ENCODE measurements at regions not wholly inside any gene's neighbourhood (a gene's known extent, or its start where the extent isn't known, plus 50 kb on each side); places are given as distances from the start of the nearest gene placed in this dataset.
"Not testable (repeated sequence)": the region's sequence is repeated elsewhere in the genome, so short reads cannot be mapped to it uniquely, and the experiment has no call there.

DNA sequence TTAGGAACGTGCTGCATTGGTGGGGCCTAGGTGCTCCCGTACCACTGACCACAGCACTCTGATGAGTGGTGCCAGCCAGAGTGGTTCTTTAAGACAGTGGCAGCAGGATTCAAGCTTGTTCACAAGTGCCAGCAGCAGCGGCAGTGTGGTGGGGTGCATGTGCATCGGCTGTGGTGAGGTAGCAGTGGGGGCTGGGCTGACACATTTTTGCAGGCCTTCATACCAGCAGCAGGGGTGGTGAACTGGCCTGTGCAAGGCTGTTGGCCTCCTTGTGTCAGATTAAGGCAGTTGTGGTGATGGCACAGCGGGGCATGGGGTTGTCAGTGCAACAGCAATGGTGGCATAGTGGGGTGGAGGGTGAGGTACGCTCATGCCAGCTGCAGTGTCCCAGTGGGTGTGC, 131.4 kb downstream of the PABPC4L start:
- no peak for DNase-seq (ENCODE audit: low spot score in 2 of 2)
- Mint-ChIP-seq H3K36me3 (no peaks in the 10 kb centered on the region), H3K9me3 (peaks cover 15% of the 10 kb centered on the region), H3K27ac (no peak overlapping the region), H3K4me1 (no peaks in the 10 kb centered on the region), H3K4me3 (no peak overlapping the region)
- no peak for ATAC-seq

DNA sequence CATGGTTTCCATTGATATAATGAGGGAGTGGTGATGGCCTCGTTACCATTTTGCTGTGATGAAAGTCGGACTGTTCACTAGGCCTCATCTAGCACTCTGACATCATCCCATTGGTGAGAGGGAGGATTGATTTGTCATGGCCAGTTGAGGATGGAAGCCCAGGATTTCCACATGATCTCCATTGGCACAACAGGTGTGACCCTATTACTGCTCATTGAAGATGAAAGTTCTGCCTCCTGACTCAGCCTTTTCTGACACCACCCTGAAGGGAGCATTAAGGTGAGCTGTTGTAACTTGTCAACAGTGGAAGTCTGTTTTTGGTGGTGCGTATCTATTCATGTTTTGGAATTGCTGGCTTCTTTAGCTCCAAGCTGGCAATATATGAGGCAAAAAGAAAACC, 144.2 kb downstream of the PABPC4L start:
- ATAC-seq, result no peak
- H3K4me1 Mint-ChIP-seq, result no peaks in the 10 kb centered on the region
- peaks cover 22% of the 10 kb centered on the region for H3K9me3 Mint-ChIP-seq

DNA sequence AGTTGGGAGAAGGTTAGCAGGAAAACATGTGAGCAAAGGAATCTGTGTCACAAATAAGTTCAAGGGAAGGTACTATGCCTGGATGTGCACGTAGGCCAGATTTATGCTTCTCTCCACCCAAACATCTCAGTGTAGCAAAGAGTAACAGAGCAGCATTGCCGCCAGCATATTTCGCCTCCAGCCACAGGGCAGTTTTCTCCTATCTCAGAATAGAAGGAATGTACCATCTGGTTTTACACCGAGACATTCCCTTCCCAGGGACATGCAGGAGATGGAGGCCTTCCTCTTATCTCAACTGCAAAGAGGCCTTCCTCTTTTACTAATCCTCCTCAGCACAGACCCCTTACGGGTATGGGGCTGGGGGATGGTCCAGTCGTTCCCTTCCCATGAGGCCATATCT, 155.4 kb downstream of the PABPC4L start:
- DNase-seq (ENCODE audit: low spot score in 2 of 2); H3K4me3 Mint-ChIP-seq; ATAC-seq; H3K4me1 Mint-ChIP-seq; H3K9me3 Mint-ChIP-seq; H3K27ac Mint-ChIP-seq; H3K36me3 Mint-ChIP-seq: not testable (repeated sequence)

More for the DNA sequence above, 144.2 kb downstream of the PABPC4L start:
- Mint-ChIP-seq H3K4me3 (no peak overlapping the region), H3K36me3 (no peaks in the 10 kb centered on the region), H3K27ac (no peak overlapping the region)
- no peak for DNase-seq (ENCODE audit: low spot score in 2 of 2)

DNA sequence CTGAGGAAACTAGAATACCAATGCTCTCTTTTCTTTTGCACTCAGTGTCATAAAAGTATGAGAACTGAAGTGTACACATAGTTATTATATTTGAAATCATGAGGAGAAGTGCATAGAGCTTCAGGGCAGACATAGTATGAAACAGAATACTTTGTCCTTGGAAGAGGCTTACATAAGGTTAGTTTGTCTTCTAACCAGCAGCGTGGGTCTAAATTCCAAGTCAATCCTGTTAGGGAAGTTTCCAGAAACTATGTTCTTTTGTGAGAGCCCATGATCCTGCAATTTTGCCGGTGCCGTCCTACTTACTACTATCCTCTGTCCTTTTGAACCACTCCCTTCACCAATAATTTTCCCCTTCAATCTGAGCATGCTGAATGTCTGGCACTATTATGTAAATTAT, 156.2 kb downstream of the PABPC4L start:
- ATAC-seq (no peak), DNase-seq (ENCODE audit: low spot score in 2 of 2) (no peak)
- Mint-ChIP-seq H3K4me3 (no peak overlapping the region), H3K27ac (no peak overlapping the region), H3K36me3 (no peaks in the 10 kb centered on the region), H3K4me1 (no peaks in the 10 kb centered on the region), H3K9me3 (peaks cover 9% of the 10 kb centered on the region)

DNA sequence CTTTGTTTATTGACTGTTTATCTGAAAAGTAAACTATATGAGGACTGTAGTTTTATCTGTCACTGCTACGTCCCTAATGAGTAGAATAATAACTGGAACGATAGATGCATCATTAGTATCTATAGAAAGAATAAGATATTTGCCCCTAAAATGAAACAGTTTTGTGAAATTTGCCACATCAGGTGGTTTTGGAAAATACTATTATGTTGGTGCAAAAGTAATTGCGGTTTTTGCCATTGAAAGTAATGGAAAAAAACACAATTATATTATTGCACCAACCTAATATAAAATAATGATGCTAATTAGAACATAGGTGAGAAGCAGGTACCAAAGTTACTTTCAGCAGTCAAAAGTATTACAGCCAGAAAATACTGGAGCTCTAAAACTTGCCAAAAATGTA, 158.3 kb downstream of the PABPC4L start:
- no peak overlapping the region for H3K27ac Mint-ChIP-seq
- H3K36me3 Mint-ChIP-seq, result no peaks in the 10 kb centered on the region
- H3K4me1 Mint-ChIP-seq, result no peaks in the 10 kb centered on the region
- ATAC-seq (no peak), DNase-seq (ENCODE audit: low spot score in 2 of 2) (no peak)
- H3K4me3 Mint-ChIP-seq, result no peak overlapping the region
- peaks cover 10% of the 10 kb centered on the region for H3K9me3 Mint-ChIP-seq

DNA sequence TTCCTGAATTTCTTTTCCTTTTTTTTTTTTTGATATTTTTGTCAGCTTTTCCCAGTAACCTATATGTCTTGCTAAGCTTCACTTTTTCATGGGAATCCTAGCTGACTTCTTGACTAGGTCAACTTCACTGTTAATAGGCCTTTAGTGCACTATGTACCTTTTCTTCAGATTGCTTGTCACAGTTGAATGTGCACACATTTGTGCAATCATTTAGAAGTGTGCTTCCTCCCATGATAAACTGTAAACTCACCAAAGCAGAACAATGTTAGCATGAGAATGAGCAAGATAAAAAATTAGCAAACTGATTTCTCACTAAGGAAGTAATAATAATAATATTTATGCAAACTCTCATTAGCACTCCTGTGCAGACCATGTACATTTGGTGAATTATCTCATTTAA, 173.2 kb downstream of the PABPC4L start:
- H3K4me1 Mint-ChIP-seq, result no peaks in the 10 kb centered on the region
- no peak overlapping the region for H3K4me3 Mint-ChIP-seq
- peaks cover 8% of the 10 kb centered on the region for H3K9me3 Mint-ChIP-seq
- ATAC-seq (no peak), DNase-seq (ENCODE audit: low spot score in 2 of 2) (no peak)
- no peak overlapping the region for H3K27ac Mint-ChIP-seq
- H3K36me3 Mint-ChIP-seq, result no peaks in the 10 kb centered on the region

DNA sequence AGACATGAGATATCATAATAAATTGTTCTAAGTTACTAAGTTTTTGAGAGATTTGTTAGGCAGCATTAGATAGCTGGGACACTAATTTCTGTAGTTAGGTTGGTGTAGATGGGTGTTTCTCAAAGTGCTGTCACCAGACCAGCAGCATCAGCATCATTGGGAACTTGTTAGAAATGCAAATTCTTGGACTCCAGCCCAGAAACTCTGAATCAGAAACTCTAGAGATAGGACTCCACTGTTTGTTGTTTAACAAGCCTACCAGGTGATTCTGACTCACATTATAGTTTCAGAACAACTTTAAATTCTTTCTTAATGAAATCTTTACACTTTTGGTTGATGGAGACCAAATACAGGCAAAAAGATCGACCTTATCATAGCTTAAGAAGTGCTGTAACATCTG, 173.7 kb downstream of the PABPC4L start:
- Mint-ChIP-seq H3K36me3 (no peaks in the 10 kb centered on the region), H3K4me1 (no peaks in the 10 kb centered on the region), H3K4me3 (no peak overlapping the region), H3K27ac (no peak overlapping the region), H3K9me3 (peaks cover 5% of the 10 kb centered on the region)
- DNase-seq (ENCODE audit: low spot score in 2 of 2), result no peak
- no peak for ATAC-seq

DNA sequence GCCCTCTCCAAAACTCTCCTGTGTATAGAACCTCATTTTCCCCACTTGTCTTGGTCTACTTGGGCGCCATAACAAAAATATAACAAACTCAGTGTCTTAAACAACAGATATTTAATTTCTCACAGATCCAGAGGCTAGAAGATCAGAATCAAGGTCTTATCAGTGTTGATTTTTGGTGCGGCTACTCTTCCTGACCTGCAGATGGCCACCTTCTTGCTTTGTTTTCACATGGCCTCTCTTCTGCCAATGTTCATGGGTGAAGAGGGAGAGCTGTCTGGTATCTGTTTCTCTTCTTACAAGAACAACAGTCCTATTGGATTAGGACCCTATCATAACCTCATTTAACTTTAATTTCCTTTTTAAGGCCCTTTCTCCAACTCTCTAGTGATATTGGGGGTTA, 177.3 kb downstream of the PABPC4L start:
- Mint-ChIP-seq H3K4me3 (no peak overlapping the region), H3K36me3 (no peaks in the 10 kb centered on the region), H3K9me3 (peaks cover 5% of the 10 kb centered on the region), H3K4me1 (no peaks in the 10 kb centered on the region), H3K27ac (no peak overlapping the region)
- DNase-seq (ENCODE audit: low spot score in 2 of 2), result no peak
- no peak for ATAC-seq

DNA sequence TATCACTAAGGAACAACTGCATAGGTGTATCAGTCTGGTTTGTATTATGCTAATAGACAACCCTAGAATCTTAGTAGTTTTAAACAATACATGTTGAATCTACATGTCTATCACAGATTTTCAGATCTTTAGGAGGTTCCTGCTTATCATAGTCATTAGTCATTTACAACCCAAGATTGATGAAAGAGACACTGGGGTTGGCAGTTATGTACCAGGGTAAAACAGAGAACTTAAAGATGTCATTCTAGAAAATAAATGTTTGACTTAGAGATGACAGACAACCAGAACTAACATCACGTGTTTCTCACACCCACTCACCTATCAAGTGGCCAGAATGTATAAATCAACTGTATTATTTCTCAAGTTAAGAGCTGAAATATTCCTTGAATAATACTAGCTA, 181.9 kb downstream of the PABPC4L start:
- H3K4me3 Mint-ChIP-seq, result no peak overlapping the region
- no peaks in the 10 kb centered on the region for H3K4me1 Mint-ChIP-seq
- peaks cover 2% of the 10 kb centered on the region for H3K9me3 Mint-ChIP-seq
- no peak overlapping the region for H3K27ac Mint-ChIP-seq
- ATAC-seq, result no peak
- DNase-seq (ENCODE audit: low spot score in 2 of 2), result no peak
- no peaks in the 10 kb centered on the region for H3K36me3 Mint-ChIP-seq

DNA sequence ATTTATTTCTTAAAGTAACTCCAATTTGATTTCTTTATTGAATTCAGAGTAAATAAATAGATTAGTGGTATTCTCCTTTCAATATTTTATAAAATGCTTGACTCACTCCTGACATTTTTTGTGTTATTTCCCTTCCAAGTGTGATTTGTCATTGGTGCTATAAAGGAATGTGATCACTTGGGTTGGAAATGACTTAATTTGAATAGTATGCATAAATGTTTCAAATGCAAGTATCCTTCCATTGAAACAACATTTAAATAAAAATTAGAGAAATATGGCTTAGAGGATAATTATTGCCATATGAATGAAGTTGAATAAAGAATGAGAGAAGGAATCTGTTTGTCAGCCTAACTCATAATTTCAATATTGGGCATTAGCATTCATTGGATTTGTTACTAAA, 182.7 kb downstream of the PABPC4L start:
- H3K4me1 Mint-ChIP-seq, result no peaks in the 10 kb centered on the region
- no peaks in the 10 kb centered on the region for H3K36me3 Mint-ChIP-seq
- no peak overlapping the region for H3K4me3 Mint-ChIP-seq
- ATAC-seq (no peak), DNase-seq (ENCODE audit: low spot score in 2 of 2) (no peak)
- no peak overlapping the region for H3K27ac Mint-ChIP-seq
- H3K9me3 Mint-ChIP-seq, result peaks cover 5% of the 10 kb centered on the region

DNA sequence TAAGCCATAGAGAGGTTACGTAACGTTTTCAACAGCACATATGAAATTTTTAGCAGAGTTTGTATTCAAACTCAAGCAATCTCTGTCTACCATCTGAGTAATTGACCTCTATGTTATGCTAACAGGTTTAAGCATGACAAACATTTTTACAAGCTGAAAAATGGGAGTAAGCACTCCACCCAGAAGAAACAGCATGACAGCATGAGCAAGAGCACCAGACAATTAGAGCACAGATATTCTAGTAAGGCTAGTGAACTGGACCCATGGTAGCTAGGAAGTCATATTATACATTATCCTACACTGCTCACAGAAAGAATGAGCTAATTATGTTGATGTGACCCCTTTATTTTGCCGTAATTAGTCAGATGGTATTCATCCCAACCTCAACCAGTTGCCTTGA, 200.5 kb downstream of the PABPC4L start:
- H3K4me3 Mint-ChIP-seq, result no peak overlapping the region
- H3K9me3 Mint-ChIP-seq, result peaks cover 12% of the 10 kb centered on the region
- ATAC-seq, result no peak
- H3K27ac Mint-ChIP-seq, result no peak overlapping the region
- no peaks in the 10 kb centered on the region for H3K36me3 Mint-ChIP-seq
- H3K4me1 Mint-ChIP-seq, result no peaks in the 10 kb centered on the region
- DNase-seq (ENCODE audit: low spot score in 2 of 2), result no peak

DNA sequence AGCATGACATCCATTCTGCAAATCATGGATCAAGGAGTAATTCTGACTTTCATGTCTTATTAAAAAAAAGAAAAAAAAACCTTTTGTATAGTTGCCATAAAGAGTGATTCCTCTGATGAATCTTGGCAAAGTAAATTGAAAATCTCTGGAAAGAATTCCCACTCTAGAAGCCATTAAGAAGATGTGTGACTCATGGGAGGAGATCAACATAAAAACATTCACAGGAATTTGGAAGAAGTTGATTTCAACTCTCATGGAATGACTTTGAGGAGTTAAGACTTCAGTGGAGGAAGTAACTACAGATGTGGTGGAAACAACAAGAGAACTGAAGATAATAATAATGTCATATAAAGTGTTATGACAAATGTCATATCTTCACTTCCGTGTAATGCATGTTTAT, 204.2 kb downstream of the PABPC4L start:
- DNase-seq (ENCODE audit: low spot score in 2 of 2) (no peak), ATAC-seq (no peak)
- Mint-ChIP-seq H3K4me3 (no peak overlapping the region), H3K4me1 (no peaks in the 10 kb centered on the region), H3K9me3 (peaks cover 18% of the 10 kb centered on the region), H3K27ac (no peak overlapping the region), H3K36me3 (no peaks in the 10 kb centered on the region)

DNA sequence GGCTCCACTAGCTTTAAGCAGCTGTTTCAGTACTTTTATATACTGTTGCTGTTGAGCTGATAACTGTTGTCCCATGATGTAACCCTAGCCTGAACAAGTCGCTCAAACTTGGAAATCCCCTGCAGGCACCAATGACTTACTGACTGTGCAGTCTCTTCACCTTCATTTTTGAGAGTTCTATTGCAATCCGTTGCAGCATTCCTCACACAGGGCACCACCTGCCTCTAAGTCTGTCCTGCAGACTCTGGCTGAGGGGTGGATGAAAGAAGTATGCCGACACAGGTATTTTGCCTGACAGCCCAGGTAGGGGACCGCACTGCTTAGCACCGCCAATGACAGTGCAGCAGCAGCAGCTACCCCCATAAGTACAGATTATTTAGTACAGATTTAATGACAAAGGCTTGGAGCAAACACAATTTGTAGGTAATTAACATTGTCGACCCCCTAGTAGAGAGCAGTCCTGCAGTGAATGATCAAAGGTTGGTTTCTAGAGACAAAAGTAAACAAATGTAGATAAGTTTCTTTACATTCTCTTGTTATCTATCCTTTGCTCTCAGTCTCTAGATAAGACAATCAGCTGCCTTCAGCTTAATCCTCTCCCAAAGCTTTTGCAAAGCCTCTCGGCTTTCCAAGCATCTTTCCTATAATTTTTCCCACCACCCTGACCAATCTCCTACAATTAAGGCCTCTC, 205.0 kb downstream of the PABPC4L start:
- no peaks in the 10 kb centered on the region for H3K4me1 Mint-ChIP-seq
- ATAC-seq (no peak), DNase-seq (ENCODE audit: low spot score in 2 of 2) (no peak)
- no peaks in the 10 kb centered on the region for H3K36me3 Mint-ChIP-seq
- peaks cover 18% of the 10 kb centered on the region for H3K9me3 Mint-ChIP-seq
- H3K27ac Mint-ChIP-seq, result no peak overlapping the region
- no peak overlapping the region for H3K4me3 Mint-ChIP-seq

DNA sequence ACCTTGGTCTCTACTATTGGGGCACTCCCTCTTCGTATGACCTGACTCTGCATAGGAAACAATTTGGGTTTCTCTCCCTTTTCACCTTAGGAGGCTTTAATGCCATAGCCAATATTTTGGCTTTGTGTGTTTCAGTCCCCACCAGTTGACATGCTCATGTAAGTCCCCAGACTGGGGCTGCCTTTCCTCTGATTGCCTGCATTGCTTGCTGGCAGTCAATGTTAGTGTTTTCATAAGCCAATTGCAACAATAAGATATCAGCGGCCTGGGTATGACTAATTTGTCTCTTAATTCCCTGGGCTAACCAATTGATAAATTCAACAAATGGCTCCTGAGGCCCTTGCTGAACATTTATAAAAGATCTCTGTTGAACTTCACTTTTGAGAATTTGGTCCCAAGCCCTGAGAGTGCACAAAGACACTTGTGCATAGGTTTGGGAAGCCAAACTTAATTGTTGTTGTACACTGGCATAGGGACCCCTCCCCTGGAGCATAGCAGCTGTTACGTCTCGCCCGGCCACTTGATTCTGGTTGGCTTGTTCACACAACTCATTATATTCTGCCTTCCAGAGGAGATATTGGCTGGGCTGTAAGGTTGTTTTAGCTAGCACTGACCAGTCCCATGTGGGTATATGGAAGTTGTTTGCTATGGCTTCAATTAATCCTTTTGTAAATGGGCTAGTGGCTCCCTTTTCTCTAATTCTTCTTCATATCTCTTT, 206.2 kb downstream of the PABPC4L start:
- Mint-ChIP-seq H3K36me3 (no peaks in the 10 kb centered on the region), H3K27ac (no peak overlapping the region), H3K4me3 (no peak overlapping the region), H3K4me1 (no peaks in the 10 kb centered on the region), H3K9me3 (peaks cover 16% of the 10 kb centered on the region)
- DNase-seq (ENCODE audit: low spot score in 2 of 2) (no peak), ATAC-seq (no peak)

DNA sequence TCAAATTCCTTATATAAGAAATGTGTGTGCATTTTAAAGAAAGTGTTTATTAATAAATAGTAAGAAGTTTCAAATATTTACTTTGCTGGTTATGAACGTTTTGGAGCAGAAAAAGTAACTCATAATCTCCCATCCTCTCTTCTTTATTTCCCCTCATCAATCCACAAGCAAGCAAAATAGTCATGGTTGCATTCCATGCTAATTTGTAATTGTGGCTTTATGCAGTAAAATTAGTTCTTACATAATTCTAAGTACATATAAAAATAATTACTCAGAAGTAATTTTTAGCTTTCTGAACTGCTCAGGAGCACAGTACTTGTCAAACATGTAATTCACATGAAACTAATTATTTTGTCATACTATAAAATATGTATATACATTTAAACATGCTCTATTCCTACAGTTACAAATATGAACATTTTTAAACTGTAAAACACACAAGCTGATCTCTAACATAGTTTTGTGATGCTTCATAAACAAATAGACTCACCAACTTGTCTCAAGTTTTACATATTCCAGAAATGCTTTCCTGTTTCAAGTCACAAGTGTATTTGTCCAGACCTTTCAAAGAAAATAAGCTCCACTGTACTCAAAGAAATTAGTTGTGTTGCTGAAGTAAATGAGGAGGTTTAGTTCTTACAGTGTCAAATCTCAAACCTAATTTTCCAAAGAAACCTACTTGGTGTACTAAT, 218.9 kb downstream of the PABPC4L start:
- no peak overlapping the region for H3K4me3 Mint-ChIP-seq
- DNase-seq (ENCODE audit: low spot score in 2 of 2) (no peak), ATAC-seq (no peak)
- peaks cover 15% of the 10 kb centered on the region for H3K9me3 Mint-ChIP-seq
- H3K4me1 Mint-ChIP-seq, result no peaks in the 10 kb centered on the region
- no peaks in the 10 kb centered on the region for H3K36me3 Mint-ChIP-seq
- H3K27ac Mint-ChIP-seq, result no peak overlapping the region

DNA sequence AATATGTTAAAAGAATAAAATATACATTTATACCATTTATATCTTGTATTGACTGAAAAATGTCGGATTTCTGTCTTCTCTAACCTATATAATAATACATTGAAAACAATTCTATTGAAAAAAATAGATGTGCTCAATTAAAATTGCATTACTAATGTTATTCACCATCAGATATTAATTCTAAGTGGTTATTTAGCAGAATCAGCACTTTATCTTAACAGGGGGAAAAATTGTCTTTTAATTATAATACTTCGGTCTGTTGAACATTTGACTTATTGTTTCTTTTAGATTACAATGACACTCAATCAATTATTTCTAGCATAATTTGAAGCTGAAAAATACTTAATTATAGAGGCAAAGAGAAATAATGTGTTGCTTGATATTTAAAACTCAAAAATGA, 220.3 kb downstream of the PABPC4L start:
- H3K27ac Mint-ChIP-seq, result no peak overlapping the region
- no peaks in the 10 kb centered on the region for H3K4me1 Mint-ChIP-seq
- peaks cover 19% of the 10 kb centered on the region for H3K9me3 Mint-ChIP-seq
- ATAC-seq, result no peak
- H3K36me3 Mint-ChIP-seq, result no peaks in the 10 kb centered on the region
- H3K4me3 Mint-ChIP-seq, result no peak overlapping the region
- no peak for DNase-seq (ENCODE audit: low spot score in 2 of 2)

Measured in stimulated activated effector memory CD8-positive, alpha-beta T cell treated with anti-CD3 and anti-CD28 coated beads, Interleukin-12 subunit alpha, Interleukin-12 subunit beta, amount 100 ng/mL, for 72 hours (primary cell).